WERI-Rb-1 (cell line): ENCODE measurements at regions not wholly inside any gene's neighbourhood (a gene's known extent, or its start where the extent isn't known, plus 50 kb on each side); places are given as distances from the start of the nearest gene placed in this dataset.
"Not testable (repeated sequence)": the region's sequence is repeated elsewhere in the genome, so short reads cannot be mapped to it uniquely, and the experiment has no call there.

ENCODE experiments used
- DNase-seq: peaks from one replicate; pipeline ENCODE4 v3.0.0-alpha.2; 2020
- H3K27ac ChIP-seq: fragments of 250-450 bp; sonication (Bioruptor Pico); 2 replicates; pipeline ENCODE4 v1.5.1; 2020; ENCODE audit warnings: mild to moderate bottlenecking, moderate library complexity
- H3K27me3 ChIP-seq: fragments of 250-450 bp; sonication (Bioruptor Pico); 2 replicates; pipeline ENCODE4 v1.5.1; 2021; ENCODE audit warnings: mild to moderate bottlenecking, low read depth, moderate library complexity; ENCODE audit not compliant: insufficient read depth, severe bottlenecking
- H3K36me3 ChIP-seq: fragments of 250-450 bp; sonication (Bioruptor Pico); 2 replicates; pipeline ENCODE4 v1.5.1; 2020; ENCODE audit warnings: mild to moderate bottlenecking, moderate library complexity
- H3K4me3 ChIP-seq: 2 replicates; pipeline ENCODE4 v1.5.1; 2011; ENCODE audit warnings: low read depth, mild to moderate bottlenecking, control low read depth, low read length
- H3K9me3 ChIP-seq: fragments of 250-450 bp; sonication (Bioruptor Pico); 2 replicates; pipeline ENCODE4 v1.5.1; 2021; ENCODE audit warnings: mild to moderate bottlenecking, moderate library complexity; ENCODE audit not compliant: severe bottlenecking
- TF ChIP-seq, protein P1 (sequence below): IDR thresholded peaks from 2 replicates; pipeline ENCODE4 v1.5.1; 2011; ENCODE audit warnings: low read depth, mild to moderate bottlenecking, control low read depth, inconsistent platforms, low read length

DNA sequence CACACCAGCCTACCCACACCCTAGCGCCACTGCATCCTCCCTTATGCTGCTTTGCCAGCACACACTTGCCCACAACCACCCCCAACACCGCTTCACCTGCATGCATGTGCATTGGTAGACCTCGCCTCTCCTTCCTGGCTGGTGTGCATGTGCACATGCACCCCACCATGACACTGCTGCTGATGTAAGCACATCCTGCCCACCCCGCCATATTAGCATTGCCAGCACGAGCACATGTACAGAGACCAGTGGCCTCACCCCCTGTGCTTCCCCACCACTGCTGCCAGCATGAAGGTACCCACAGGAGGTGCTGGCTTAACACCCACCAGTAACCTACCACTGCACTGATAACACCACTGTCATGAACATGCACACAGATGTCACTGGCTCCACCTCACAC lies 218.2 kb downstream of the SLCO4C1 start:
- H3K27me3 ChIP-seq: no peaks in the 10 kb centered on the region
- TF ChIP-seq, protein P1, sequence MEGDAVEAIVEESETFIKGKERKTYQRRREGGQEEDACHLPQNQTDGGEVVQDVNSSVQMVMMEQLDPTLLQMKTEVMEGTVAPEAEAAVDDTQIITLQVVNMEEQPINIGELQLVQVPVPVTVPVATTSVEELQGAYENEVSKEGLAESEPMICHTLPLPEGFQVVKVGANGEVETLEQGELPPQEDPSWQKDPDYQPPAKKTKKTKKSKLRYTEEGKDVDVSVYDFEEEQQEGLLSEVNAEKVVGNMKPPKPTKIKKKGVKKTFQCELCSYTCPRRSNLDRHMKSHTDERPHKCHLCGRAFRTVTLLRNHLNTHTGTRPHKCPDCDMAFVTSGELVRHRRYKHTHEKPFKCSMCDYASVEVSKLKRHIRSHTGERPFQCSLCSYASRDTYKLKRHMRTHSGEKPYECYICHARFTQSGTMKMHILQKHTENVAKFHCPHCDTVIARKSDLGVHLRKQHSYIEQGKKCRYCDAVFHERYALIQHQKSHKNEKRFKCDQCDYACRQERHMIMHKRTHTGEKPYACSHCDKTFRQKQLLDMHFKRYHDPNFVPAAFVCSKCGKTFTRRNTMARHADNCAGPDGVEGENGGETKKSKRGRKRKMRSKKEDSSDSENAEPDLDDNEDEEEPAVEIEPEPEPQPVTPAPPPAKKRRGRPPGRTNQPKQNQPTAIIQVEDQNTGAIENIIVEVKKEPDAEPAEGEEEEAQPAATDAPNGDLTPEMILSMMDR: no peak
- H3K4me3 ChIP-seq: no peak overlapping the region
- DNase-seq: no peak
- no peaks in the 10 kb centered on the region for H3K36me3 ChIP-seq
- no peak overlapping the region for H3K27ac ChIP-seq
- no peaks in the 10 kb centered on the region for H3K9me3 ChIP-seq

DNA sequence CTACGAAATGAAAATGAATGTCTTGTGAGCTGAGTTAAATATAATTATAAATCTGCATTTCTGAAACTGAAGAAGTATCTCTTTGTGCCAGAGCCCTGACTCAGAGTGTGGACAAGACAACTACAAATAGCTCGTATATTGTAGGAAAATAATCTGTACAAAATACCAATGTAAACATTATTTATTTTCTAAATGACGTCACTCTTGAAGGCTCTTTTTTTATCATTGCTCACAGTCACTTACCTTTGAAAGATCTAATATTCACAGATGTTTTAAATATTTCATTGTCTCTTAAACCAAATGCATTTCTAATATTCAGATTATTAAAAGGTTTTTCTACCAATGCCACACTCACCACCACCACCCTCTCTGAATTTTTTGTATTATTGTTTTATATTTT lies 226.1 kb downstream of the SLCO4C1 start:
- H3K27ac ChIP-seq: no peak overlapping the region
- no peak overlapping the region for H3K4me3 ChIP-seq
- H3K9me3 ChIP-seq: no peaks in the 10 kb centered on the region
- TF ChIP-seq, protein P1: no peak
- no peak for DNase-seq
- H3K36me3 ChIP-seq: no peaks in the 10 kb centered on the region
- no peaks in the 10 kb centered on the region for H3K27me3 ChIP-seq

DNA sequence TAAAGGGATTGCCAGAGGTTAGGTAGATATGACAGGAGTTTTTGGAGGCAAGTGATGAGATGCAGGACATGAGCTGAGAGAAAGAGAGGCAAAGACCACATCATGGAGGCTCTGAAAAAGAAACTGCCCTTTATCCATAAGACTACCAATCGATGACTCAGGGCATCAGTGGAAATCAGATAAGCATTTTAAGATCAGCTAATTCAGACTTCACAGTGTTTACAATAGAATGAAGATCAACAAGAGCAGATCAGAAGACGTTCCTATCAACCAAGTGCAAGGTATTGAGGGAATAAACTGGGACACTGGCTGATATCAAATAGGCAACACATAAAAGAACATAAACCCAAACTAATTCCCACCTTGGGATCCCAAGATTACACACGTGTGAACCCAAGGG lies 227.2 kb downstream of the SLCO4C1 start:
- TF ChIP-seq, protein P1: no peak
- no peak overlapping the region for H3K27ac ChIP-seq
- H3K4me3 ChIP-seq: no peak overlapping the region
- DNase-seq: no peak
- no peaks in the 10 kb centered on the region for H3K27me3 ChIP-seq
- H3K36me3 ChIP-seq: no peaks in the 10 kb centered on the region
- no peaks in the 10 kb centered on the region for H3K9me3 ChIP-seq

DNA sequence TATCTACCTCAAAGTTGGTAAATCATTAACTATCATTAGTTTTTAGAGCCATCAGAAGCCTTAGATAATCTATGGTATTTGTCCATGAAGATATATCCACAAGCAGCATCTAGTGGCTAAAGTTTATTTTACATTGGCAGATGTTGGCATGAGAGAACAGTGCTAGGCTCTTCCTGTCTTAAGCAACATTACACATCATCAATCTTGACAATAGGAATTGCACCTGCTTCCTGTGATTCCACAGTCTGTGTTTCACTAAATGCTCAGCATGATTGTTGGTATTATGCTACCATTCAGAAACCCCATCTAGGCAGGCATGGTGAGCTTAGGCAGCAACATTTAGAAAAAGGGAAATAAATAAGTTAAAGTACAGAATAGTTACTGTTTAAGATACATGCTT lies 246.6 kb downstream of the SLCO4C1 start:
- no peak overlapping the region for H3K27ac ChIP-seq
- TF ChIP-seq, protein P1: no peak
- DNase-seq: no peak
- H3K9me3 ChIP-seq: no peaks in the 10 kb centered on the region
- H3K36me3 ChIP-seq: no peaks in the 10 kb centered on the region
- H3K4me3 ChIP-seq: no peak overlapping the region
- no peaks in the 10 kb centered on the region for H3K27me3 ChIP-seq

DNA sequence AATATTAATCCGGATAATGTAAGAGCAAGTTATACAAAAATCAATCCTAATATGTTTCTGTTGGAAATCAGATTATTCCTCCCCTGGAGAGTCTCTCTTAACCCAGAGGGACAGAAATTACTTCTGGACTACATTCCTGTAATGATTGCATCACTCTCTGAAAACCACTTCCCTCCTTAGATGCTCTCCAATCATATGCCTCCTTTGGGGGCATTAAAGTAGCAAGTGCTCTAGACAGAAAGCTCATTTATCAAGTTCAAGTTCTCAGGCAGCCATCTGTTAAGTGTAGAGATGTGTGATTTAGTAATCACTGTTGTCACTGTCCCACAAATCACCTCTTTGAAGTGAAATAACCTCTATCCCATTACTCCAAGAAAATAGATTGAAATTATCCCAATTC lies 247.1 kb downstream of the SLCO4C1 start:
- peak; percentile 28 for DNase-seq
- Histone ChIP-seq H3K9me3 (no peaks in the 10 kb centered on the region), H3K4me3 (no peak overlapping the region), H3K27ac (0 out of 2 replicates have a peak overlapping the region, but pooled peaks have one; percentile 35), H3K27me3 (no peaks in the 10 kb centered on the region), H3K36me3 (no peaks in the 10 kb centered on the region)
- TF ChIP-seq, protein P1: no peak

DNA sequence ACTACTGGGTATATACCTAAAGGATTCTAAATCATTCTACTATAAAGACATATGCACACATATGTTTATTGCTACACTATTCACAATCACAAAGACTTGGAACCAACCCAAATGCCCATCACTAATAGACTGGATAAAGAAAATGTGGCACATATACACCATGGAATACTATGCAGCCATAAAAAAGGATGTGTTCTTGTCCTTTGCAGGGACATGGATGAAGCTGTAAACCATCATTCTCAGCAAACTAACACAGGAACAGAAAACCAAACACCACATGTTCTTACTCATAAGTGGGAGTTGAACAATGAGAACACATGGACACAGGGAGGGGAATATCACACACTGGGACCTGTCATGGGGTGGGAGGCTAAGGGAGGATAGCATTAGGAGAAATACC lies 249.0 kb downstream of the SLCO4C1 start:
- H3K27ac ChIP-seq, DNase-seq, H3K9me3 ChIP-seq, H3K4me3 ChIP-seq, H3K27me3 ChIP-seq, H3K36me3 ChIP-seq: not testable (repeated sequence)
